HepG2 (cell line): ENCODE measurements at regions not wholly inside any gene's neighbourhood (a gene's known extent, or its start where the extent isn't known, plus 50 kb on each side); places are given as distances from the start of the nearest gene placed in this dataset.
A peak's percentile ranks its signal among the peaks of the same experiment; 100 is the strongest.

ENCODE experiments used
- ATAC-seq: fragments of 200-7000 bp; cut with Tn5 transposase; 3 replicates; pipeline ENCODE4 v1.9.1; 2020; ENCODE audit warnings: mild to moderate bottlenecking, moderate library complexity
- BruUV-seq: library from RNA; stranded (reverse); fragments of 400-500 nt; replicated peaks from 2 replicates; lab custom pipeline; 2021; lab: Mats Ljungman, UMichigan
- CTCF ChIA-PET: fragments of 300-600 bp; formaldehyde crosslinking; extraction: SDS; loops from one replicate; lab custom pipeline; 2021; ENCODE audit warnings: low total read pairs, inconsistent platforms, low intra/inter-chr PET ratio; lab: Yijun Ruan, JAX
- POLR2A ChIA-PET: fragments of 350-600 bp; sonication (Branson Sonifier 250); formaldehyde crosslinking; loops from one replicate; lab custom pipeline; 2020; ENCODE audit warnings: antibody characterized with exemption, inconsistent platforms; lab: Yijun Ruan, JAX
- DNase-seq: peaks from one replicate; pipeline ENCODE4 v3.0.0-alpha.2; 2015; ENCODE audit warnings: low spot score
- FAIRE-seq: peaks from 3 replicates; lab custom pipeline; 2011; peaks lifted over from hg19 to GRCh38; lab: Jason Lieb, UNC
- H2AFZ ChIP-seq: one replicate; pipeline ENCODE4 v1.6.1; 2011; ENCODE audit warnings: low read length, inconsistent platforms
- H3K27ac ChIP-seq: fragments of 300-600 bp; 3 replicates; pipeline ENCODE4 v1.8.0; 2011; ENCODE audit warnings: mixed run types, mild to moderate bottlenecking, mixed read lengths, low read length, inconsistent platforms; ENCODE audit not compliant: insufficient read depth; ENCODE audit errors: extremely low read length
- H3K27me3 ChIP-seq, 2 experiments: fragments of 200-600 bp in 1 of 2; 2 replicates in 1 of 2; 3 replicates in 1 of 2; pipeline versions ENCODE4 v1.6.0 to v1.8.0; 2011; ENCODE audit warnings: low read length in 2 of 2, mild to moderate bottlenecking in 2 of 2, moderate library complexity in 2 of 2, inconsistent platforms in 1 of 2; ENCODE audit not compliant: insufficient read depth in 2 of 2, control insufficient read depth in 1 of 2
- H3K36me3 ChIP-seq, 2 experiments: fragments of 200-600 bp in 1 of 2; replicated peaks in 1 of 2; 2 replicates in 1 of 2; 3 replicates in 1 of 2; pipeline versions ENCODE4 v1.5.1 to v1.8.0; 2011; ENCODE audit warnings: low read length in 2 of 2, inconsistent platforms in 1 of 2; ENCODE audit not compliant: insufficient read depth in 2 of 2, control insufficient read depth in 1 of 2
- H3K4me1 ChIP-seq: 2 replicates; pipeline ENCODE4 v1.5.1; 2012; ENCODE audit warnings: low read length, inconsistent platforms; ENCODE audit not compliant: insufficient read depth
- H3K4me2 ChIP-seq: 2 replicates; pipeline ENCODE4 v1.6.0; 2011; ENCODE audit warnings: low read depth, low read length, inconsistent platforms
- H3K4me3 ChIP-seq, 3 experiments: fragments of 200-600 bp in 1 of 3; sonication (generic), shearing (Covaris generic) in 1 of 3; replicated peaks in 1 of 3; 2 replicates each; pipeline ENCODE4 v1.5.1; 2011 to 2016; ENCODE audit warnings: low read length in 3 of 3, inconsistent platforms in 2 of 3, low read depth in 2 of 3, mild to moderate bottlenecking in 2 of 3, control low read depth in 1 of 3, mixed read lengths in 1 of 3; ENCODE audit not compliant: insufficient read depth in 1 of 3
- H3K79me2 ChIP-seq: one replicate; pipeline ENCODE4 v1.6.1; 2011; ENCODE audit warnings: low read length, inconsistent platforms; ENCODE audit not compliant: insufficient read depth
- H3K9ac ChIP-seq: 2 replicates; pipeline ENCODE4 v1.6.0; 2011; ENCODE audit warnings: mild to moderate bottlenecking, low read depth, low read length, inconsistent platforms; ENCODE audit not compliant: insufficient read depth
- H3K9me3 ChIP-seq: 2 replicates; pipeline ENCODE4 v1.5.1; 2012; ENCODE audit warnings: mild to moderate bottlenecking, low read length
- H4K20me1 ChIP-seq: 2 replicates; pipeline ENCODE4 v1.6.0; 2011; ENCODE audit warnings: inconsistent platforms, mild to moderate bottlenecking, low read length, moderate library complexity; ENCODE audit not compliant: insufficient read depth
- FOXP1 ChIP-seq, 2 experiments: fragments of 450-650 bp in 1 of 2; IDR thresholded peaks; 2 replicates each; pipeline ENCODE4 v1.6.1; 2017 to 2018; ENCODE audit warnings: antibody characterized with exemption in 1 of 2
- GPN1 ChIP-seq: sonication (generic); formaldehyde crosslinking; IDR thresholded peaks from 2 replicates; pipeline ENCODE4 v1.5.1; 2020; ENCODE audit warnings: missing genetic modification reagents, borderline replicate concordance
- HMG20A ChIP-seq: IDR thresholded peaks from 2 replicates; pipeline ENCODE4 v1.6.1; 2016; ENCODE audit warnings: borderline replicate concordance
- HNRNPK ChIP-seq: fragments of 200-400 bp; formaldehyde crosslinking; IDR thresholded peaks from 2 replicates; pipeline ENCODE4 v1.6.1; 2018; ENCODE audit warnings: low read length, low read depth, moderate library complexity, mild to moderate bottlenecking; ENCODE audit not compliant: poor library complexity, severe bottlenecking
- KDM5B ChIP-seq: sonication (generic); formaldehyde crosslinking; IDR thresholded peaks from 2 replicates; pipeline ENCODE4 v1.4.0; 2020; ENCODE audit warnings: missing genetic modification reagents, mild to moderate bottlenecking, borderline replicate concordance
- MATR3 ChIP-seq: sonication (generic); formaldehyde crosslinking; IDR thresholded peaks from 2 replicates; pipeline ENCODE4 v1.4.0; 2020; ENCODE audit warnings: missing genetic modification reagents
- MIER2 ChIP-seq: IDR thresholded peaks from 2 replicates; pipeline ENCODE4 v1.6.1; 2016; ENCODE audit warnings: missing biosample characterization, missing genetic modification reagents
- ZFX ChIP-seq: sonication (generic); formaldehyde crosslinking; IDR thresholded peaks from 2 replicates; pipeline ENCODE4 v1.4.0; 2020; ENCODE audit warnings: mild to moderate bottlenecking, low read depth, missing genetic modification reagents, moderate library complexity
- ZNF12 ChIP-seq: sonication (generic); formaldehyde crosslinking; IDR thresholded peaks from 2 replicates; pipeline ENCODE4 v1.5.0; 2020; ENCODE audit warnings: missing genetic modification reagents
- ZNF891 ChIP-seq: sonication (generic); formaldehyde crosslinking; IDR thresholded peaks from 2 replicates; pipeline ENCODE4 v1.5.0; 2020; ENCODE audit warnings: mild to moderate bottlenecking, missing genetic modification reagents
- WGBS: methylation state at CpG from one replicate; pipeline ENCODE4 v1.1.6; 2017; ENCODE audit warnings: low lambda C conversion rate; 5-methylcytosine and 5-hydroxymethylcytosine counted together
- in situ Hi-C: cut with HindIII; loops from 2 replicates; pipeline ENCODE4 v1.10.0; 2017; ENCODE audit warnings: low pct_unique_long_range_greater_than_20kb; ENCODE audit not compliant: extremely low pct_ligation_motif_present
- intact Hi-C: fragments of 100-400 bp; cut with micrococcal nuclease; formaldehyde crosslinking; loops from one replicate; pipeline ENCODE4 v1.10.0; 2022; ENCODE audit not compliant: unreplicated experiment
- TF ChIP-seq, protein P1 (sequence below): IDR thresholded peaks from 2 replicates; pipeline ENCODE4 v1.6.1; 2016; ENCODE audit warnings: mild to moderate bottlenecking
- TF ChIP-seq, protein P2 (sequence below): sonication (generic); formaldehyde crosslinking; IDR thresholded peaks from 2 replicates; pipeline ENCODE4 v1.5.1; 2020; ENCODE audit warnings: missing genetic modification reagents, mild to moderate bottlenecking, borderline replicate concordance
- TF ChIP-seq, protein P3 (sequence below), 2 experiments: sonication (generic) in 1 of 2; formaldehyde crosslinking in 1 of 2; IDR thresholded peaks; 2 replicates each; pipeline versions ENCODE4 v1.4.0 to v1.6.1; 2018 to 2020; ENCODE audit warnings: missing genetic modification reagents in 2 of 2, borderline replicate concordance in 1 of 2, low read depth in 1 of 2, mild to moderate bottlenecking in 1 of 2, missing biosample characterization in 1 of 2

DNA sequence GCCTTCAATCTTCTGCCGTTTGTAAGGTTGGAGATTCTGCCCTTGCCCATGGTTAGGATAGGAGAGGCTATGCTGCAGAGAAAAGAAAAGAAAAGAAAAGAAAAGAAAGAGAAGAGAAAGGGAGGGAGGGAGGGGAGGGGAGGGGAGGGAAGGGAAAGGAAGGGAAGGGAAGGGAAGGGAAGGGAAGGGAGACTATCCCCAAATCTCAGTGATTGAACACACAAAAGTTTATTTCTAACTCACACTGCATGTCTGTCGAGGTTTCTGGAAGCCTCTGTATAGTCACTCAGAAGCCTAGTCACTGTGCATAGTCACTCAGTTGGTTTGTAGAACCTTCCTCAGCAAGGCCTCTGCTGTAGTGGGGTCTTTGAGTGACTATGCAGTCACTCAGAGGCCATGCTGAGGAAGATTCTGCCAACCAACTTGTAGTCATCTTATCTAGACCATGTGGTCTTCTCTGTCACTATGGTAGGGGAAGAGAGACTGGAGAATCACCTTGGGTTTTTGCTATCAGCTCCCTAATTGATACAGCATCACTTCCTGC is 52.3 kb upstream of the ABCC9 start:
- Histone ChIP-seq H3K36me3 (no peaks in the 10 kb centered on the region), H3K4me2 (no peak overlapping the region), H3K27me3 (no peaks in the 10 kb centered on the region), H3K4me3 (no peak overlapping the region), H3K9ac (no peak overlapping the region), H2AFZ (no peak overlapping the region), H3K27ac (no peak overlapping the region), H3K9me3 (no peaks in the 10 kb centered on the region), H3K79me2 (no peaks in the 10 kb centered on the region), H3K4me1 (no peaks in the 10 kb centered on the region), H4K20me1 (no peaks in the 10 kb centered on the region)
- FAIRE-seq (no peak), ATAC-seq (no peak), DNase-seq (no peak)
- POLR2A ChIA-PET, result no interaction called here
- BruUV-seq, result no TSS peak
- in situ Hi-C loops, result loop anchor here (5.0 kb wide), 1 partner anchor 296 kb away; no protein-coding TSS in a partner anchor
- WGBS, result 6% methylated on average over 2 of the region's 2 CpGs
- CTCF ChIA-PET, result no interaction called here
- intact Hi-C loops, result no loop called here
- TF ChIP-seq GPN1, result no peak
- peak; percentile 91 for TF ChIP-seq HNRNPK

- Histone ChIP-seq H4K20me1 (no peaks in the 10 kb centered on the region), H3K27me3 (no peaks in the 10 kb centered on the region), H2AFZ (no peak overlapping the region), H3K4me1 (no peaks in the 10 kb centered on the region), H3K4me3 (no peak overlapping the region), H3K79me2 (no peaks in the 10 kb centered on the region), H3K36me3 (no peaks in the 10 kb centered on the region), H3K27ac (no peak overlapping the region), H3K4me2 (no peak overlapping the region), H3K9ac (no peak overlapping the region), H3K9me3 (no peaks in the 10 kb centered on the region)
- 19% methylated on average over 3 of the region's 3 CpGs for WGBS
- FAIRE-seq, result no peak
- intact Hi-C loops (no loop called here), in situ Hi-C loops (loop anchor here (5.0 kb wide), 1 partner anchor 296 kb away; no protein-coding TSS in a partner anchor)
- CTCF ChIA-PET, result no interaction called here
- POLR2A ChIA-PET, result no interaction called here
- no TSS peak for BruUV-seq
- ATAC-seq, result no peak
- no peak for DNase-seq
- TF ChIP-seq HMG20A (CRISPR knock-in tag) (no peak), MATR3 (CRISPR knock-in tag) (no peak), MIER2 (CRISPR knock-in tag) (no peak), KDM5B (no peak), ZNF12 (CRISPR knock-in tag) (no peak), FOXP1 (IDR thresholded peaks at IDR 0.05) (no peak), FOXP1 (CRISPR knock-in tag; IDR thresholded peaks at IDR 0.05) (no peak), ZNF891 (no peak), ZFX (CRISPR knock-in tag) (no peak)
- TF ChIP-seq, protein P1, sequence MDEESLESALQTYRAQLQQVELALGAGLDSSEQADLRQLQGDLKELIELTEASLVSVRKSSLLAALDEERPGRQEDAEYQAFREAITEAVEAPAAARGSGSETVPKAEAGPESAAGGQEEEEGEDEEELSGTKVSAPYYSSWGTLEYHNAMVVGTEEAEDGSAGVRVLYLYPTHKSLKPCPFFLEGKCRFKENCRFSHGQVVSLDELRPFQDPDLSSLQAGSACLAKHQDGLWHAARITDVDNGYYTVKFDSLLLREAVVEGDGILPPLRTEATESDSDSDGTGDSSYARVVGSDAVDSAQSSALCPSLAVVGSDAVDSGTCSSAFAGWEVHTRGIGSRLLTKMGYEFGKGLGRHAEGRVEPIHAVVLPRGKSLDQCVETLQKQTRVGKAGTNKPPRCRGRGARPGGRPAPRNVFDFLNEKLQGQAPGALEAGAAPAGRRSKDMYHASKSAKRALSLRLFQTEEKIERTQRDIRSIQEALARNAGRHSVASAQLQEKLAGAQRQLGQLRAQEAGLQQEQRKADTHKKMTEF (CRISPR knock-in tag), result no peak
- TF ChIP-seq, protein P2, sequence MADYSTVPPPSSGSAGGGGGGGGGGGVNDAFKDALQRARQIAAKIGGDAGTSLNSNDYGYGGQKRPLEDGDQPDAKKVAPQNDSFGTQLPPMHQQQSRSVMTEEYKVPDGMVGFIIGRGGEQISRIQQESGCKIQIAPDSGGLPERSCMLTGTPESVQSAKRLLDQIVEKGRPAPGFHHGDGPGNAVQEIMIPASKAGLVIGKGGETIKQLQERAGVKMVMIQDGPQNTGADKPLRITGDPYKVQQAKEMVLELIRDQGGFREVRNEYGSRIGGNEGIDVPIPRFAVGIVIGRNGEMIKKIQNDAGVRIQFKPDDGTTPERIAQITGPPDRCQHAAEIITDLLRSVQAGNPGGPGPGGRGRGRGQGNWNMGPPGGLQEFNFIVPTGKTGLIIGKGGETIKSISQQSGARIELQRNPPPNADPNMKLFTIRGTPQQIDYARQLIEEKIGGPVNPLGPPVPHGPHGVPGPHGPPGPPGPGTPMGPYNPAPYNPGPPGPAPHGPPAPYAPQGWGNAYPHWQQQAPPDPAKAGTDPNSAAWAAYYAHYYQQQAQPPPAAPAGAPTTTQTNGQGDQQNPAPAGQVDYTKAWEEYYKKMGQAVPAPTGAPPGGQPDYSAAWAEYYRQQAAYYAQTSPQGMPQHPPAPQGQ, result no peak
- TF ChIP-seq, protein P3, sequence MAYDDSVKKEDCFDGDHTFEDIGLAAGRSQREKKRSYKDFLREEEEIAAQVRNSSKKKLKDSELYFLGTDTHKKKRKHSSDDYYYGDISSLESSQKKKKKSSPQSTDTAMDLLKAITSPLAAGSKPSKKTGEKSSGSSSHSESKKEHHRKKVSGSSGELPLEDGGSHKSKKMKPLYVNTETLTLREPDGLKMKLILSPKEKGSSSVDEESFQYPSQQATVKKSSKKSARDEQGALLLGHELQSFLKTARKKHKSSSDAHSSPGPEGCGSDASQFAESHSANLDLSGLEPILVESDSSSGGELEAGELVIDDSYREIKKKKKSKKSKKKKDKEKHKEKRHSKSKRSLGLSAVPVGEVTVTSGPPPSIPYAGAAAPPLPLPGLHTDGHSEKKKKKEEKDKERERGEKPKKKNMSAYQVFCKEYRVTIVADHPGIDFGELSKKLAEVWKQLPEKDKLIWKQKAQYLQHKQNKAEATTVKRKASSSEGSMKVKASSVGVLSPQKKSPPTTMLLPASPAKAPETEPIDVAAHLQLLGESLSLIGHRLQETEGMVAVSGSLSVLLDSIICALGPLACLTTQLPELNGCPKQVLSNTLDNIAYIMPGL (CRISPR knock-in tag; IDR thresholded peaks at IDR 0.05; ENCODE audit: borderline replicate concordance in 1 of 2, low read depth in 1 of 2), result no peak
Observed at GRCh38 chr12:21992823-21993222, 51.6 kb upstream of the ABCC9 start.
